ENCODE measurements at regions not wholly inside any gene's neighbourhood (a gene's known extent, or its start where the extent isn't known, plus 50 kb on each side); places are given as distances from the start of the nearest gene placed in this dataset.

- no peak for DNase-seq
Measured at GRCh38 chr14:97618917-97619690, 821.9 kb downstream of the VRK1 start.

GRCh38 chr14:97620066-97620465, 822.9 kb downstream of the VRK1 start:
- DNase-seq: no peak

GRCh38 chr14:97624985-97625384, 827.8 kb downstream of the VRK1 start:
- DNase-seq: no peak

GRCh38 chr14:97625477-97625876, 828.3 kb downstream of the VRK1 start:
- DNase-seq: no peak

- peak; percentile 7 for DNase-seq
Measured at GRCh38 chr14:97626088-97626487, 828.9 kb downstream of the VRK1 start.

- DNase-seq: no peak
Measured at GRCh38 chr14:97630249-97630648, 833.1 kb downstream of the VRK1 start.

GRCh38 chr14:97633131-97633738, 836.1 kb downstream of the VRK1 start:
- DNase-seq: no peak

- DNase-seq: peak; percentile 12
Measured at GRCh38 chr14:97634751-97635150, 837.6 kb downstream of the VRK1 start.

GRCh38 chr14:97638864-97639263, 841.7 kb downstream of the VRK1 start:
- no peak for DNase-seq

- no peak for DNase-seq
Measured at GRCh38 chr14:97640031-97640430, 842.8 kb downstream of the VRK1 start.

- no peak for DNase-seq
Measured at GRCh38 chr14:97641827-97642226, 844.6 kb downstream of the VRK1 start.

- no peak for DNase-seq
Measured at GRCh38 chr14:97642631-97643030, 845.4 kb downstream of the VRK1 start.

- no peak for DNase-seq
Measured at GRCh38 chr14:97644365-97644764, 847.2 kb downstream of the VRK1 start.

GRCh38 chr14:97649752-97650151, 852.6 kb downstream of the VRK1 start:
- DNase-seq: no peak

- no peak for DNase-seq
Measured at GRCh38 chr14:97655169-97655948, 858.2 kb downstream of the VRK1 start.

GRCh38 chr14:97657609-97658008, 860.4 kb downstream of the VRK1 start:
- no peak for DNase-seq

GRCh38 chr14:97687944-97688630, 890.9 kb downstream of the VRK1 start:
- no peak for DNase-seq

GRCh38 chr14:97688631-97689336, 891.6 kb downstream of the VRK1 start:
- DNase-seq: no peak

- no peak for DNase-seq
Measured at GRCh38 chr14:97692084-97692483, 894.9 kb downstream of the VRK1 start.

- no peak for DNase-seq
Measured at GRCh38 chr14:97695456-97695981, 898.3 kb downstream of the VRK1 start.

- no peak for DNase-seq
Measured at GRCh38 chr14:97697772-97698171, 900.6 kb downstream of the VRK1 start.

- no peak for DNase-seq
Measured at GRCh38 chr14:97699026-97699425, 901.8 kb downstream of the VRK1 start.
